HL-60 (cell line): ENCODE measurements at regions not wholly inside any gene's neighbourhood (a gene's known extent, or its start where the extent isn't known, plus 50 kb on each side); places are given as distances from the start of the nearest gene placed in this dataset.

ENCODE experiments used
- POLR2AphosphoS5 ChIP-seq: IDR thresholded peaks from 2 replicates; pipeline ENCODE4 v1.6.1; 2012; ENCODE audit warnings: low read depth
- REST ChIP-seq: IDR thresholded peaks from 2 replicates; pipeline ENCODE4 v1.6.1; 2012; ENCODE audit warnings: low read depth; ENCODE audit not compliant: insufficient replicate concordance
- TF ChIP-seq, protein P1 (sequence below): IDR thresholded peaks from one replicate; pipeline ENCODE4 v1.5.1; 2011; ENCODE audit warnings: low read length, control low read depth, inconsistent platforms; ENCODE audit not compliant: insufficient read depth

GRCh38 chr7:41274179-41274578 is 428.7 kb downstream of the INHBA start:
- TF ChIP-seq, protein P1, sequence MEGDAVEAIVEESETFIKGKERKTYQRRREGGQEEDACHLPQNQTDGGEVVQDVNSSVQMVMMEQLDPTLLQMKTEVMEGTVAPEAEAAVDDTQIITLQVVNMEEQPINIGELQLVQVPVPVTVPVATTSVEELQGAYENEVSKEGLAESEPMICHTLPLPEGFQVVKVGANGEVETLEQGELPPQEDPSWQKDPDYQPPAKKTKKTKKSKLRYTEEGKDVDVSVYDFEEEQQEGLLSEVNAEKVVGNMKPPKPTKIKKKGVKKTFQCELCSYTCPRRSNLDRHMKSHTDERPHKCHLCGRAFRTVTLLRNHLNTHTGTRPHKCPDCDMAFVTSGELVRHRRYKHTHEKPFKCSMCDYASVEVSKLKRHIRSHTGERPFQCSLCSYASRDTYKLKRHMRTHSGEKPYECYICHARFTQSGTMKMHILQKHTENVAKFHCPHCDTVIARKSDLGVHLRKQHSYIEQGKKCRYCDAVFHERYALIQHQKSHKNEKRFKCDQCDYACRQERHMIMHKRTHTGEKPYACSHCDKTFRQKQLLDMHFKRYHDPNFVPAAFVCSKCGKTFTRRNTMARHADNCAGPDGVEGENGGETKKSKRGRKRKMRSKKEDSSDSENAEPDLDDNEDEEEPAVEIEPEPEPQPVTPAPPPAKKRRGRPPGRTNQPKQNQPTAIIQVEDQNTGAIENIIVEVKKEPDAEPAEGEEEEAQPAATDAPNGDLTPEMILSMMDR = no peak
- TF ChIP-seq POLR2AphosphoS5 (no peak), REST (no peak)
